GM18868 (cell line): ENCODE measurements at regions not wholly inside any gene's neighbourhood (a gene's known extent, or its start where the extent isn't known, plus 50 kb on each side); places are given as distances from the start of the nearest gene placed in this dataset.

Experiments
- ATAC-seq: cut with Tn5 transposase; IDR thresholded peaks from one replicate; pipeline ENCODE4 v1.9.1; 2021; ENCODE audit warnings: mild to moderate bottlenecking, moderate library complexity; ENCODE audit not compliant: unreplicated experiment

- ATAC-seq, result no peak
Observed at GRCh38 chr13:106178816-106179215, 356.6 kb downstream of the EFNB2 start.

DNA sequence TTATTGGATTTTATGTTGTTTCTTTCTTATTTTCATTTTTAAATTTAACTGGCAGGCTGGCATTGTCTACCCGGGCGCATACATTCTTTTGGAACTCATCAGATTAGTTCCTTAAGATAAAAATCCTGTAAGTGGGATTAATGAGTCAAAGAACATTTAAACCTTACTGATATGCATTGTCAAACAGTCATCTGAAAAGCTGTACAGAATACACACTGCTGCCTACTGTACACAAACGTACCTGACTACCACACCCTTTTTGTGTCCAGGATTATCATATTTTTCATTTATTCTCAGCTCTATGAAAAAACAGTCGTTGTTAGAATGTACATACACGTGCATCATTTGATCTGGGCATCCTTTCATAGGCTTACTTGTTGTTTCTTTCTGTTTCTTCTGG lies 358.3 kb downstream of the EFNB2 start:
- ATAC-seq, result no peak

GRCh38 chr13:106176117-106176516 lies 359.3 kb downstream of the EFNB2 start:
- ATAC-seq, result no peak

- ATAC-seq, result no peak
Observed at GRCh38 chr13:106173891-106174610, 361.4 kb downstream of the EFNB2 start.

DNA sequence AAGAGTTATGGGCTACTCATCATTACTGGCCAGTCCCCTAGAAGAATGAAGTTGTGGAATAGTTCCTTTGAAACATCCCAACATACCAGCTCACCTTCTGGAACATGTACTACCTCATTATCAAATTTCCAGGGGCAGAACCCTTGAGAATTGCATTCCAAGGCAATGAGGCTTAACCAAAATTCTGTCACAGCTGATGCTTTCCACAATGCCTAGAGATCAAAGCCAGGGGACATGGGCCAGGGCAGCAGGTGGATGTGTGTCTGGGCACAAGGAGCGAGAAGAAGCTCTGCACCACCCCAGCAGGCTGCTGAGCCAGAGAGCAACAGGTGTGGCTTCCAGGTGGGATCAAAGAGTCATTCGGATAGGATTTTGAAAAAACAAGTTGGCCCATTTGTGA lies 362.1 kb downstream of the EFNB2 start:
- ATAC-seq, result no peak

- ATAC-seq, result no peak
Observed at GRCh38 chr13:106172176-106172905, 363.1 kb downstream of the EFNB2 start.

- no peak for ATAC-seq
Observed at GRCh38 chr13:106163426-106163825, 372.0 kb downstream of the EFNB2 start.

GRCh38 chr13:106161146-106161545 lies 374.3 kb downstream of the EFNB2 start:
- ATAC-seq, result no peak

- ATAC-seq, result no peak
Observed at GRCh38 chr13:106159295-106160195, 375.9 kb downstream of the EFNB2 start.

- ATAC-seq, result no peak
Observed at GRCh38 chr13:106156468-106156867, 379.0 kb downstream of the EFNB2 start.

- ATAC-seq, result no peak
Observed at GRCh38 chr13:106155411-106155810, 380.1 kb downstream of the EFNB2 start.

- ATAC-seq, result no peak
Observed at GRCh38 chr13:106153876-106154275, 381.6 kb downstream of the EFNB2 start.

DNA sequence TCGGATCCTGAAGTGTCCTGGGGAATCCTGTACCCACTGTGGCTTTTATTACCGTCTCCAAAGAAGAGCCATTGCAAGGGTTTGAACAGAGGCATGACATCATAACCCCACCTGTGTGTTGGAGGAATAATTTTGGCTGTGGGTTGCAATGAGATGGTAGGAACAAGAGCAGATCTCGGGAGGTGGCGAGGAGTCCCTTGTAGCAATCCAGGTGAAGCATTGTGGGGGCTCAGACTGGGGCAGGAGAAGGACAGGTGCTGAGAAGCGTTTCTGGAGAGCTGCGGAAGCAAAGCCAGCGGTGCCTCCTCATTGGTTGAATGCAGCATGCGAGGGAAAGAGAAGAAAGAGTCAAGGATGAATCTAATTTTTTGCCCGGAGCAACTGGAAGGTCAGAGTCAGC lies 382.4 kb downstream of the EFNB2 start:
- no peak for ATAC-seq

- no peak for ATAC-seq
Observed at GRCh38 chr13:106152047-106152446, 383.4 kb downstream of the EFNB2 start.

DNA sequence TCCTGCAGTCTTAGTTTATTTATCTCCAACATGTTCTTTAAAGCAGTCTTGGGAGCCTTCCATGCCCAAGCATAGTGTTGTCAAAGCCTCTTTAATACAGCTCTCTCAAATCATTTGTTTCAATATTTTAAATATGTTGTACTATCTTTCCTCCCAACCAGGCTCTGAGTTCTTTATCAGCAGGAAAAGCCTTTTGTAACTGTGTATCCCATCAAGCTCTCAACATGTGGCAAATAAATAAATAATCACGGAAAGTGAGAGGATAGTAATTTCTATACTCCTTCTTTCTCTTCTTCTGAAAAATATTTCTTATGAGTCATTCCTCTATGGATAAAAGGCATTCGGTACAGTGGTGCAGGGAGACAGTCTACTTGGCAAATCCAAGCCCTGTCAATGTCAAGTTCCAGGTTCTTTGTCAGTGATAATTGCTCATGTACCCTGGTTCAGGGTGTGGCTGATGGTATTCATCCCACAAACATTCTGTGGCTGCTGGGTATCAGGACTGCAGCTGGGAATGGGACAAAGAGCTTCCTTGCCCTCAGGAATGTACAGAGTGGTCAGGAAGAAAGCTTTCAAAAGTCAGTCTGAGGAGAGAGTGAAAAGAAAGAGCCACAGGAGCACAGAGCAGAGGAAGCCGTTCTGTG lies 384.3 kb downstream of the EFNB2 start:
- ATAC-seq, result no peak

DNA sequence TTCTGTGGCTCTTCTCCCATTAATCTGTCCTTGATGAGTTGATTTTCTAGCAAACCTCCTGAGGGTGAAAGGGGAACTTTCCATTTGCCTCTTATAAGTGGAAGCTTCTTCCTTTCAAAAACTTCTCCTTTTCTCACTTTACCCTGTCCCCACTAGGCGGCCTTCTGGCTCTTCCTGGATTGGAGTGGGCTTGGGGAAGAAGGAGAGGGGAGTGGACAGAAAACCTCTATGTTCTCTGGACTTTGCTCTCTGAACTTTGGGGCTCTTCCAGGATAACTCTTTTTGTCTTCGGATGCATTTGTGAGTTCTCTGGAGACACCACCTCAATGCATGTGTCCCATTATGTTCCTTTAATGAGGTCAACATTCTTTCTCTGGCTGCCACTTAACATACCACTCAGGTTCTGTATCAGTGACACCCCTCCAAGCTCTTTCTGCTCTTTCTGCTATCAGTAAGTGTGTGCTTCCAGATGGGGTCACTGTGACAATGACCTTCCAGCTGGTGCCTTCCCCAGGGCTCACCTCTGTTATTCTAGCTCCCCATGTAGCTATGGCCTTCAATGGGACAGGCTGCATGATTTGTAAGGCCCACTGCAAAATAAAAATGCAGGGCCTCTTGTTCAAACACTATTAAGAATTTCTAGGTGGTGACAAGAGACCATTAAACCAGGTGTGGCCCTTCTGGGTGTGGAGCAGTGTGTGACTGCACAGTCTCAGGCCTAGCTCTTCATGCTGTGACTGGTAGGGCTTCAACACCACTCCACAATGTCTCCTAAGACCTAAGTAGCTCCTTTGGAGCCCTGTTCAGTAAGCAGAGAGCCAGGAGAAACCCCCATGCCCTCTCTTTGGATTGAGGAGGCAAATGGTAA lies 389.2 kb downstream of the EFNB2 start:
- no peak for ATAC-seq

- no peak for ATAC-seq
Observed at GRCh38 chr13:106145070-106145469, 390.4 kb downstream of the EFNB2 start.

- ATAC-seq, result no peak
Observed at GRCh38 chr13:106143930-106144709, 391.3 kb downstream of the EFNB2 start.

DNA sequence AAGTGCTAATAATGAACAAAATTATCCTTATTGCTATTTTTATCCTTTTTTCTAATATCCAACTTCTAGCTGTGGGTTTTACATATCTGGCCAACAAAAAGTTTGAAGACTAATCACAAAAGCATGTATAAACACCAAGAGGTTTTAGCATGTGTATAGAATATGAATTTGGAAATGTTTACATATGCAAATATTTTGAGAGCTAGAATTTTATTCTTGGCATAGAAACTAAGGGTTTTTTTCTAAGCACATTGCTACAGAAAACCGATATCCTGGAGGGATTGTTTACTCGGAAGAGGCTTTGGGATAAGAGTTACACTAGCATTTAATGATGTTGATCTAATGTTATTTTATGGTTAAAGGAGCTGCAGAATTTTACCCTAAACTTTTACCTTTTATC lies 392.1 kb downstream of the EFNB2 start:
- ATAC-seq, result no peak
